ENCODE measurements at regions not wholly inside any gene's neighbourhood (a gene's known extent, or its start where the extent isn't known, plus 50 kb on each side); places are given as distances from the start of the nearest gene placed in this dataset.

GRCh38 chr6:133093956-133094355 is 147.2 kb upstream of the EYA4 start:
- Histone ChIP-seq H3K36me3 (ENCODE audit: control insufficient read depth, insufficient read depth, low read length) (no peaks in the 10 kb centered on the region), H3K4me3 (replicated peaks; ENCODE audit: low read depth, low read length) (no peak overlapping the region), H3K27me3 (replicated peaks; ENCODE audit: control insufficient read depth, insufficient read depth, low read length) (no peaks in the 10 kb centered on the region)
- no peak for DNase-seq (ENCODE audit: extremely low read depth, insufficient read length)
- TF ChIP-seq, protein P1, sequence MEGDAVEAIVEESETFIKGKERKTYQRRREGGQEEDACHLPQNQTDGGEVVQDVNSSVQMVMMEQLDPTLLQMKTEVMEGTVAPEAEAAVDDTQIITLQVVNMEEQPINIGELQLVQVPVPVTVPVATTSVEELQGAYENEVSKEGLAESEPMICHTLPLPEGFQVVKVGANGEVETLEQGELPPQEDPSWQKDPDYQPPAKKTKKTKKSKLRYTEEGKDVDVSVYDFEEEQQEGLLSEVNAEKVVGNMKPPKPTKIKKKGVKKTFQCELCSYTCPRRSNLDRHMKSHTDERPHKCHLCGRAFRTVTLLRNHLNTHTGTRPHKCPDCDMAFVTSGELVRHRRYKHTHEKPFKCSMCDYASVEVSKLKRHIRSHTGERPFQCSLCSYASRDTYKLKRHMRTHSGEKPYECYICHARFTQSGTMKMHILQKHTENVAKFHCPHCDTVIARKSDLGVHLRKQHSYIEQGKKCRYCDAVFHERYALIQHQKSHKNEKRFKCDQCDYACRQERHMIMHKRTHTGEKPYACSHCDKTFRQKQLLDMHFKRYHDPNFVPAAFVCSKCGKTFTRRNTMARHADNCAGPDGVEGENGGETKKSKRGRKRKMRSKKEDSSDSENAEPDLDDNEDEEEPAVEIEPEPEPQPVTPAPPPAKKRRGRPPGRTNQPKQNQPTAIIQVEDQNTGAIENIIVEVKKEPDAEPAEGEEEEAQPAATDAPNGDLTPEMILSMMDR (IDR thresholded peaks at IDR 0.05; ENCODE audit: insufficient read depth, low read length, poor library complexity, severe bottlenecking): no peak

GRCh38 chr6:133097208-133097607 is 143.9 kb upstream of the EYA4 start:
- TF ChIP-seq, protein P1 (IDR thresholded peaks at IDR 0.05; ENCODE audit: insufficient read depth, low read length, poor library complexity, severe bottlenecking): no peak
- H3K27me3 ChIP-seq (replicated peaks; ENCODE audit: control insufficient read depth, insufficient read depth, low read length): no peaks in the 10 kb centered on the region
- no peak overlapping the region for H3K4me3 ChIP-seq (replicated peaks; ENCODE audit: low read depth, low read length)
- no peak for DNase-seq (ENCODE audit: extremely low read depth, insufficient read length)
- H3K36me3 ChIP-seq (ENCODE audit: control insufficient read depth, insufficient read depth, low read length): no peaks in the 10 kb centered on the region

GRCh38 chr6:133099573-133099972 is 141.6 kb upstream of the EYA4 start:
- TF ChIP-seq, protein P1 (IDR thresholded peaks at IDR 0.05; ENCODE audit: insufficient read depth, low read length, poor library complexity, severe bottlenecking): no peak
- DNase-seq (ENCODE audit: extremely low read depth, insufficient read length): no peak
- Histone ChIP-seq H3K4me3 (replicated peaks; ENCODE audit: low read depth, low read length) (no peak overlapping the region), H3K27me3 (replicated peaks; ENCODE audit: control insufficient read depth, insufficient read depth, low read length) (no peaks in the 10 kb centered on the region), H3K36me3 (ENCODE audit: control insufficient read depth, insufficient read depth, low read length) (no peaks in the 10 kb centered on the region)

DNA sequence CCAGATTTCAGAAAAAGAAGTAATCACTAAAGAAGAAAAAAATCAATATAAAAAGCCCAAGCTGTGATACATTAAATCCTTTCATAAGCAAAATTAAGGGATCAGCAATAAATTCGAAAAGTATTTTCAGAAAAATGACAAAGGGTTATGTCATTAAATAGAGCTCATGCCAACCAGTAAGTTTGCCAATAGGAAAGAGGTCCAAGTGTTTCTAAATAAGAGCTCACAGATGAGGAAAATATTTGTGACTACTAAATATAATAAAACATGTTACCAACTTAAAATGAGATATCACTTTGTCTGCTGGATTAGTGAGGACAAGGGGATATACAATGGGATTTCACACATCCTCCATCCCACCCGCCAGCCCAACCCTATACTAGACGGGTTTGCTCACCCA is 140.3 kb upstream of the EYA4 start:
- H3K27me3 ChIP-seq (replicated peaks; ENCODE audit: control insufficient read depth, insufficient read depth, low read length): no peaks in the 10 kb centered on the region
- DNase-seq (ENCODE audit: extremely low read depth, insufficient read length): no peak
- TF ChIP-seq, protein P1 (IDR thresholded peaks at IDR 0.05; ENCODE audit: insufficient read depth, low read length, poor library complexity, severe bottlenecking): no peak
- no peak overlapping the region for H3K4me3 ChIP-seq (replicated peaks; ENCODE audit: low read depth, low read length)
- no peaks in the 10 kb centered on the region for H3K36me3 ChIP-seq (ENCODE audit: control insufficient read depth, insufficient read depth, low read length)

DNA sequence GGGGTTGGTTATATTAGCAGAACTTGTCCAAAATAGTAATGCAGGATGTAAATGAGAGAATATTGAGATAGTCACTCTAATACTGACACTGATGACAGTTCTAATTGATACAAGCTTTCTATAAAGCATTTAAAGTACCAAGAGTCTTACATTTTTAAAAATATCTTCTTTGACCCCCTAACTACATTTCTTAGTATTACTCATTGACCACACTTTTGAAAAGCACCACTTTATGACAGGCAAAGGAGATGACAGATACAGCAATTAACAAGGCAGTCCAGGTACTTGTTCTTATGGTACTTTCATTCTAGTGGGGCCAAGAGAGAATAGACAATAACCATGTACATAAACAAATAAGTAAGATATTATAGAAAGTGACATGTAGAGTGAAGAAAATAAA is 139.4 kb upstream of the EYA4 start:
- TF ChIP-seq, protein P1 (IDR thresholded peaks at IDR 0.05; ENCODE audit: insufficient read depth, low read length, poor library complexity, severe bottlenecking): no peak
- no peak overlapping the region for H3K4me3 ChIP-seq (replicated peaks; ENCODE audit: low read depth, low read length)
- no peak for DNase-seq (ENCODE audit: extremely low read depth, insufficient read length)
- no peaks in the 10 kb centered on the region for H3K27me3 ChIP-seq (replicated peaks; ENCODE audit: control insufficient read depth, insufficient read depth, low read length)
- H3K36me3 ChIP-seq (ENCODE audit: control insufficient read depth, insufficient read depth, low read length): no peaks in the 10 kb centered on the region

- TF ChIP-seq, protein P1 (IDR thresholded peaks at IDR 0.05; ENCODE audit: insufficient read depth, low read length, poor library complexity, severe bottlenecking): no peak
- no peaks in the 10 kb centered on the region for H3K36me3 ChIP-seq (ENCODE audit: control insufficient read depth, insufficient read depth, low read length)
- no peak for DNase-seq (ENCODE audit: extremely low read depth, insufficient read length)
- H3K27me3 ChIP-seq (replicated peaks; ENCODE audit: control insufficient read depth, insufficient read depth, low read length): no peaks in the 10 kb centered on the region
- H3K4me3 ChIP-seq (replicated peaks; ENCODE audit: low read depth, low read length): no peak overlapping the region
Observed at GRCh38 chr6:133106934-133107333, 134.2 kb upstream of the EYA4 start.
